Body of pancreas (tissue), 4 donors: ENCODE measurements at regions not wholly inside any gene's neighbourhood (a gene's known extent, or its start where the extent isn't known, plus 50 kb on each side); places are given as distances from the start of the nearest gene placed in this dataset.

Source experiments
- POLR2A ChIP-seq, 3 donors: fragments of 450-650 bp; IDR thresholded peaks; one replicate each; pipeline ENCODE4 v1.6.1; 2016; ENCODE audit warnings: antibody characterized with exemption in 3 of 3, mild to moderate bottlenecking in 2 of 3
- TF ChIP-seq, protein P1 (sequence below), 7 experiments: fragments of 450-650 bp in 4 of 7; fragments of 200-600 bp in 3 of 7; sonication (generic) in 3 of 7; IDR thresholded peaks; one replicate each; pipeline ENCODE4 v1.5.1; 2016 to 2019; ENCODE audit warnings: antibody characterized with exemption in 7 of 7

DNA sequence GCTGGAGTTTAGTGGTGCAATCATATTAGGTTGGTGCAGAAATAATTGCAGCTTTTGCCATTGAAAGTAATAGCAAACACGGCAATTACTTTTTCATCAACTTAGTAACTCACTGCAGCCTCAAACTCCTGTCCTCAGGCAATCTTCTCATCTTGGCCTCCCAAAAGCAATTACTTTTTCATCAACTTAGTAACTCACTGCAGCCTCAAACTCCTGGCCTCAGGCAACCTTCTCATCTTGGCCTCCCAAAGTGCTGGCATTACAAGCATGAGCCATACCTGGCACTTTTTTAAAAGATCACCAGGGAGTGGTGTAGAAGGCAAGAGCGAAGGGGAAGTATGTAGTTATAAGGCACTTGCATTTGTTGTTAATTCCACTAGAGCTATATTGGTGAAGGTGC is 491.1 kb upstream of the ADGRL3 start:
- TF ChIP-seq, protein P1, sequence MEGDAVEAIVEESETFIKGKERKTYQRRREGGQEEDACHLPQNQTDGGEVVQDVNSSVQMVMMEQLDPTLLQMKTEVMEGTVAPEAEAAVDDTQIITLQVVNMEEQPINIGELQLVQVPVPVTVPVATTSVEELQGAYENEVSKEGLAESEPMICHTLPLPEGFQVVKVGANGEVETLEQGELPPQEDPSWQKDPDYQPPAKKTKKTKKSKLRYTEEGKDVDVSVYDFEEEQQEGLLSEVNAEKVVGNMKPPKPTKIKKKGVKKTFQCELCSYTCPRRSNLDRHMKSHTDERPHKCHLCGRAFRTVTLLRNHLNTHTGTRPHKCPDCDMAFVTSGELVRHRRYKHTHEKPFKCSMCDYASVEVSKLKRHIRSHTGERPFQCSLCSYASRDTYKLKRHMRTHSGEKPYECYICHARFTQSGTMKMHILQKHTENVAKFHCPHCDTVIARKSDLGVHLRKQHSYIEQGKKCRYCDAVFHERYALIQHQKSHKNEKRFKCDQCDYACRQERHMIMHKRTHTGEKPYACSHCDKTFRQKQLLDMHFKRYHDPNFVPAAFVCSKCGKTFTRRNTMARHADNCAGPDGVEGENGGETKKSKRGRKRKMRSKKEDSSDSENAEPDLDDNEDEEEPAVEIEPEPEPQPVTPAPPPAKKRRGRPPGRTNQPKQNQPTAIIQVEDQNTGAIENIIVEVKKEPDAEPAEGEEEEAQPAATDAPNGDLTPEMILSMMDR (IDR thresholded peaks at IDR 0.05) = no peak
- no peak for TF ChIP-seq POLR2A (IDR thresholded peaks at IDR 0.05)
